ENCODE measurements at regions not wholly inside any gene's neighbourhood (a gene's known extent, or its start where the extent isn't known, plus 50 kb on each side); places are given as distances from the start of the nearest gene placed in this dataset.

DNA sequence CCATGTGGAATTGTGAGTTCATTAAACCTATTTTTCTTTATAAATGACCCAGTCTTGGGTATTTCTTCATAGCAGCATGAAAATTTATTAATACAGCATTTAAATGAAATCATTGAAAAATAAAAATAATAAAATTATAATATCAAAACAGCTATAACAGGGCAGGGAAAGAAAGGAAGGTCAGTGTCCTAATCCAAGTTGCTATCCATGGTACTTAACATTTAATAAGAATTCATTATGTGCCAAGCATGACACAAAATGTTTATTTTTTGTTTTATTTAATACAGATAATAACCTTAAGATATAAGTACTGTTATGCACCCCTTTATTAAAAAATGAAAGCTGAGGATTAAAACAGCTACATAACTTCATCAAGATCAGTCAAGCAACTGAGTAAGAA lies 838.4 kb downstream of the RAB28 start:
- Mint-ChIP-seq H3K4me3 (no peak overlapping the region), H3K4me1 (ENCODE audit: low read depth) (no peaks in the 10 kb centered on the region), H3K27ac (no peak overlapping the region), H3K36me3 (ENCODE audit: low read depth) (no peaks in the 10 kb centered on the region), H3K27me3 (peaks cover 9% of the 10 kb centered on the region), H3K9me3 (no peaks in the 10 kb centered on the region)
- H3K27ac ChIP-seq (ENCODE audit: low read depth in 1 of 2, low read length in 2 of 2) = no peak overlapping the region
- no peaks in the 10 kb centered on the region for H3K4me1 ChIP-seq (ENCODE audit: insufficient read depth, low read length)
- no peaks in the 10 kb centered on the region for H3K27me3 ChIP-seq (ENCODE audit: control insufficient read depth in 1 of 2, insufficient read depth in 2 of 2, low read length in 2 of 2)
- H3K36me3 ChIP-seq (ENCODE audit: insufficient read depth, low read length) = no peaks in the 10 kb centered on the region
- ATAC-seq (ENCODE audit: poor library complexity) (no peak), DNase-seq (no peak)
- intact Hi-C loops (cut with DNase I, micrococcal nuclease) = no loop called here
- H3K9me3 ChIP-seq (ENCODE audit: control insufficient read depth in 1 of 2, insufficient read depth in 1 of 2, low read length in 2 of 2) = peaks cover 0 to under 1% of the 10 kb centered on the region in 2 experiments
- TF ChIP-seq, protein P1, sequence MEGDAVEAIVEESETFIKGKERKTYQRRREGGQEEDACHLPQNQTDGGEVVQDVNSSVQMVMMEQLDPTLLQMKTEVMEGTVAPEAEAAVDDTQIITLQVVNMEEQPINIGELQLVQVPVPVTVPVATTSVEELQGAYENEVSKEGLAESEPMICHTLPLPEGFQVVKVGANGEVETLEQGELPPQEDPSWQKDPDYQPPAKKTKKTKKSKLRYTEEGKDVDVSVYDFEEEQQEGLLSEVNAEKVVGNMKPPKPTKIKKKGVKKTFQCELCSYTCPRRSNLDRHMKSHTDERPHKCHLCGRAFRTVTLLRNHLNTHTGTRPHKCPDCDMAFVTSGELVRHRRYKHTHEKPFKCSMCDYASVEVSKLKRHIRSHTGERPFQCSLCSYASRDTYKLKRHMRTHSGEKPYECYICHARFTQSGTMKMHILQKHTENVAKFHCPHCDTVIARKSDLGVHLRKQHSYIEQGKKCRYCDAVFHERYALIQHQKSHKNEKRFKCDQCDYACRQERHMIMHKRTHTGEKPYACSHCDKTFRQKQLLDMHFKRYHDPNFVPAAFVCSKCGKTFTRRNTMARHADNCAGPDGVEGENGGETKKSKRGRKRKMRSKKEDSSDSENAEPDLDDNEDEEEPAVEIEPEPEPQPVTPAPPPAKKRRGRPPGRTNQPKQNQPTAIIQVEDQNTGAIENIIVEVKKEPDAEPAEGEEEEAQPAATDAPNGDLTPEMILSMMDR (IDR thresholded peaks at IDR 0.05) = no peak
- POLR2A ChIA-PET = no interaction called here
- no peak overlapping the region for H3K4me3 ChIP-seq (ENCODE audit: low read length)
- CTCF ChIA-PET = no interaction called here

DNA sequence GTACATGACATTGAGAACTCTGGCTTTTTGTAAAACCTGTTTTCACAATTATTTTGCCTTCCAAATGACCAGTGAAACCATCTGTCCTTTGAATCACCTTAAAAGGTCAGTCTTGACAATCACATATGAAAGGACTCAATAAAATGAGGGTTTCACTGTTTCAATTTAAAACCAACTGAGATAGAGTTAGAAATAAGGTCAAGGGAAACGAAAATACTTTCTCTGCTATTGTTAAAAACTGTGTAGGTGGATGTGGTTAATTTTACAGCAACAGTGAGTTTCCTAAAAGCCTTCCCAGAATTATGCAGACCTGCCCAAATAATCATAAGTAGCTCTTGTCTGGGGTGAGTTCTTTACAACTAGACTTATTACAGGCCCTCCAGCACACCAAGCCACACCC lies 839.9 kb downstream of the RAB28 start:
- intact Hi-C loops (cut with DNase I, micrococcal nuclease) = no loop called here

DNA sequence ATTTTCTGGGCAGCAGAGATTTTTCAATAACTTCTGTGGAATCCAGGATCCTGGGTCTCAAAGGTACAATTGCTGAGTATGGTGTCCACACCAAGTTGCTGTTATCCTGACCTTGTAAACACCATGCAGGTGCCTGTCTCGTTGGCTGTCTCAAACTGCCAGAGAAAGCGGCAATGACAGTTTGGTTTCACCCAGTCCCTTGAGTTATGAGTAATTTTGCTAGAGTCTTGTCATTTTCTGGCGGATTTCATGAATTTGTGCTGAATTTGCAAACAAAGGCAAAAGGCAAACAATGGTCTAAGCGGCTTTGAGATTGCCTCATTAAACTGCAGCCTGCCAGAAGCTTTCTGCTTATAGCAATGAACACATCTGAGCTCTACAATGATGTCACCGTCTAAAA lies 847.9 kb downstream of the RAB28 start:
- H3K4me3 Mint-ChIP-seq = no peak overlapping the region
- H3K4me1 Mint-ChIP-seq (ENCODE audit: low read depth) = no peaks in the 10 kb centered on the region
- no peak for ATAC-seq (ENCODE audit: poor library complexity)
- no peak overlapping the region for H3K27ac Mint-ChIP-seq
- no peaks in the 10 kb centered on the region for H3K36me3 Mint-ChIP-seq (ENCODE audit: low read depth)
- ChIA-PET CTCF (no interaction called here), POLR2A (no interaction called here)
- intact Hi-C loops (cut with DNase I, micrococcal nuclease) = loop anchor here in 1 of 2 experiments (10.0 kb wide), 1 partner anchor 1211 kb away; the partner anchor contains the start of gene HS3ST1
- Histone ChIP-seq H3K27me3 (ENCODE audit: control insufficient read depth in 1 of 2, insufficient read depth in 2 of 2, low read length in 2 of 2) (no peaks in the 10 kb centered on the region), H3K9me3 (ENCODE audit: control insufficient read depth in 1 of 2, insufficient read depth in 1 of 2, low read length in 2 of 2) (peaks cover 0 to 5% of the 10 kb centered on the region in 2 experiments), H3K27ac (ENCODE audit: low read depth in 1 of 2, low read length in 2 of 2) (no peak overlapping the region), H3K4me3 (ENCODE audit: low read length) (no peak overlapping the region), H3K4me1 (ENCODE audit: insufficient read depth, low read length) (no peaks in the 10 kb centered on the region), H3K36me3 (ENCODE audit: insufficient read depth, low read length) (no peaks in the 10 kb centered on the region)
- no peak for DNase-seq
- H3K27me3 Mint-ChIP-seq = peaks cover 16% of the 10 kb centered on the region
- no peaks in the 10 kb centered on the region for H3K9me3 Mint-ChIP-seq
- TF ChIP-seq, protein P1 (IDR thresholded peaks at IDR 0.05) = no peak

More for the DNA sequence above, 839.9 kb downstream of the RAB28 start:
- H3K4me1 Mint-ChIP-seq (ENCODE audit: low read depth) = no peaks in the 10 kb centered on the region
- no peak for DNase-seq
- ChIA-PET CTCF (no interaction called here), POLR2A (no interaction called here)
- H3K4me3 Mint-ChIP-seq = no peak overlapping the region
- TF ChIP-seq, protein P1 (IDR thresholded peaks at IDR 0.05) = no peak
- H3K27me3 Mint-ChIP-seq = peaks cover 13% of the 10 kb centered on the region
- ATAC-seq (ENCODE audit: poor library complexity) = no peak
- H3K27me3 ChIP-seq (ENCODE audit: control insufficient read depth in 1 of 2, insufficient read depth in 2 of 2, low read length in 2 of 2) = no peaks in the 10 kb centered on the region
- H3K36me3 Mint-ChIP-seq (ENCODE audit: low read depth) = no peaks in the 10 kb centered on the region
- H3K4me3 ChIP-seq (ENCODE audit: low read length) = no peak overlapping the region
- no peaks in the 10 kb centered on the region for H3K9me3 ChIP-seq (ENCODE audit: control insufficient read depth in 1 of 2, insufficient read depth in 1 of 2, low read length in 2 of 2)
- H3K36me3 ChIP-seq (ENCODE audit: insufficient read depth, low read length) = no peaks in the 10 kb centered on the region
- H3K4me1 ChIP-seq (ENCODE audit: insufficient read depth, low read length) = no peaks in the 10 kb centered on the region
- no peak overlapping the region for H3K27ac ChIP-seq (ENCODE audit: low read depth in 1 of 2, low read length in 2 of 2)
- H3K9me3 Mint-ChIP-seq = no peaks in the 10 kb centered on the region
- H3K27ac Mint-ChIP-seq = no peak overlapping the region
